Myocyte (in vitro differentiated cells): ENCODE measurements at regions not wholly inside any gene's neighbourhood (a gene's known extent, or its start where the extent isn't known, plus 50 kb on each side); places are given as distances from the start of the nearest gene placed in this dataset.
A peak's percentile ranks its signal among the peaks of the same experiment; 100 is the strongest.

Source experiments
- DNase-seq: peaks from one replicate; pipeline ENCODE4 v3.0.0-alpha.2; 2012; ENCODE audit warnings: low read depth

DNA sequence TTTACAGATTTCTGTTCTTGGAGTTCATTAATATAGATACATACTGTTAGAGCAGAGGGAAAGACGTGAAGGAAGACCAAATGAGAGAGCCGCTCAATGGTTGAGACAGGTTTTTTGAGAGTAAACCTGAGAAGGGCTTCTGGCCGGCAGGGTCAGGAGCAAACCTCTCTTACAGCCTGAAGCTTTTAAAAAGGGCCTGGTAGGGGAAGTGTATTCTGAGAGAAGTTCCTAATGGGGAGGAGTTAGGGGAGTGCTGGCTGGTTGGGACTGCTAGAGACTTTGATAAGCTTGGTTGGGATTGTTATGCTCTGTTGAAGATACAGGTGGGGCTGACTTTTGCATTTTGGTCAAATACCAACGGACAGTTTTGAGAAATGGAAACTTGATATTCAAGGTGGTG lies 186.8 kb upstream of the PABPC4L start:
- DNase-seq, result no peak

DNA sequence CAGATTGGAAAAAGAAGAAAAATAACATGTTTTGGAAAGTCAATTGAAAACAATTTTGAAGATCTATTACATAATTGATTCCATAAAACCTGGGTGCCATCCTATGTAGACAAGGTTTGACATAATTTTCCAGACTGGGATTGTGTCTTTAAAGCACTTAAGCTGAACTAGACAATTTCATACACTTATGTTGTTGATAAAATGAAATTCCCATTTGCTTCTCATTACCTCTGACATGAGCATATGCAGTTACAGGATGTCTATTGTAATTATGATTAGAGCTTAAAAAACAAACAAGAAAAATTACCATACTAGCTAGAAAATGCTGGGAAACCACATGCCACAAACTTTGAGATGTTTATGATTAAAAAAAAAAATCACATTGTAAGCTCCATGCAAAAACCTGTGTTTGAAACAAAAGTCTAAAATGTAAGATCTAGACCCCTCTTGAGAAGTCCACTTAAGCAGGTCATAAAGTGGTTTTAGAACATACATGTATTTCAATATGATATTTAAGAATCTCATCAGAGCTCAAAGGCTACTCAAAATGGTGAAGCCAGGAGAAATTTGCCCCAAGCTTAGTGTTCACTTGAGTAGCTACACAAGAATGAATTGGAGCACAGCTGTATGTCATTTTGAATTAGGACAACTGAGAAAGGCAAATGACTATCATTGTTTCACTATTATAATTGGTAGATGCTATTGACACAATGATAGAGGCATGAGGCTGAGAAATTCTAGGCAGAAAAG lies 181.1 kb upstream of the PABPC4L start:
- no peak for DNase-seq

DNA sequence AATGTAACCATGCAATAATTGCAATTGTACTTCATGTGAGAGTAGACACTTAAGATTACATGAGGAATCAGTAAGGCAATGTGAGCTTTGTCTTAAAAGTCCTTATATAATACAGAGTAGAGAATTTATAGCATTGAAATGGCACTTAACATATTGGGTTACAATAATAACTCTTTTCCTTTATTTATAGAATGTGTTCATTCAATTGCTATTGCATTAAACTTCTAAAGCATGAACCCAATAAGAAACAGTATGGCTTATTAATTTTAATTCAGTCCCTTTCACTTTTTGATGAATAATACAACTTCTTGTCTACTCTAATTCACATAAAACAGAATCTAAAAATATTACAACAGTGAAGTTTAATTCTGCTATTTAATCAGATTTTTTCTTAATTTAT lies 174.2 kb upstream of the PABPC4L start:
- no peak for DNase-seq

DNA sequence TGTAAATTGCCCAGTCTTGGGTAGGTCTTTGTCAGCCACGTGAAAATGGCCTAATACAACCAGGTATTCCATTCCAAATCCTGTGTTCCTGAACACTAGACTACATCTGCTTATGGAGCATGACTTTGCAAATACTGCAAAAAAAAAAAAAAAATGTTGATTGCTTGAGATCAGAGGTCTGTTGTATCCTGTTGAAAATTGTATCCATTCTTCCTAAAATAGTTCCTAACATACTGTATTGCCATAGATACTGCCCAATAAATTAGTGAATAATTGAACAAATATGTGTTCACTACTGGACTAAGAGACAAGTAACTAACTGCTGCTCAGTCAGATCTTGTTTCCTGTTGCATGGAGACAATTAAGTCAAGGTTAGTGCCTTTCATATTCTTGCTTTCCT lies 164.3 kb upstream of the PABPC4L start:
- no peak for DNase-seq

DNA sequence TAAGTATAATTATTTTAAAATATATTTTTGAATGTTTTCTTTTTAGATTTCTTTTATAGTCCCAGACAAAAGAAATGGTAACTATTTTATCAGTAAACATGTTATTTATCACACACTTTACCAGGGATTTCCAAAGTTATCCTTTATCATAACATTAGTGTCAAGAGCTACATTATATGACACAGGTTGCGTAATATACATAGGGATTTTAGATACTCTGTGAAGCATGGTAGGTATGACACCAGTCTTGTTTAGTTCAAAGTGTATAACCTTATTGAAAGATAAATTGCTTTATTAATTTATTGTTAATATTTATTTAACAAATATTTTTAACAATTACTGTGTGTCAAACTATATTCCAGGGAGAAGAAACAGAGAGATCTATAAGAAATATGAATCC lies 163.3 kb upstream of the PABPC4L start:
- DNase-seq, result no peak

DNA sequence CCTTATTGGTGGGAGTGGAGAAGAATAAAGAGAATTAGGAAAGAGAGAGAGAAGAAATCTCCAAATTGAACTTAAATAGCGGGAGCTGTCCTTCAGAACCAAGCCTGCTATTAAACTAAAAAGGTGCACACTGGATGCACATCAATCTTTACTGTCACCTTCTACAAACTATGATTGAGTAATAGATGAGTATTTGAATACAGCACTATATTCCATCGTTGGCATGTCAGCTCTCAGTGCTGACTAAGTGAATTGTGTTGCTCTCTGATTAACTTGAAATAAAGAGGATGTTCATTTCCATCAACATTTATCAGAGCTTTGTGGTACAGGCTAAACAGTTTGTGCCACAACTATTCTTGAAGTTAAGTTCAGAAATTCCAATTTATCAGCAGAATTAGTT lies 143.7 kb upstream of the PABPC4L start:
- DNase-seq, result no peak

DNA sequence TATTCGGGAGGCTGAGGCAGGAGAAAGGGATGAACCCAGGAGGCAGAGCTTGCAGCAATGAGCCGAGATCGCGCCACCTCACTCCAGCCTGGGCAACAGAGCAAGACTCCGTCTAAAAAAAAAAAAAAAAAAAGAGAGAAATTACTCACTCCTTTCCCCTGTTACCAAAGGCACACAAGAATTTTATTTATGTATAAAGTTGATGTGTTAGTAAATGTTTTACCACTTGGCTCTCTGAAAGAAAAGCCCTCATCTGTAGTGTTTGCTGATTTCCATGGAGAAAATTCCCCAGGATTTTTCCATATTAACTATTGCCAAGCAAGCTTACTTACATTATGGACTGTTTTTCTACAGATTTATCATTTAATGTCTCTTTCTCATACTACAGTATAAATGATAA lies 142.1 kb upstream of the PABPC4L start:
- no peak for DNase-seq

DNA sequence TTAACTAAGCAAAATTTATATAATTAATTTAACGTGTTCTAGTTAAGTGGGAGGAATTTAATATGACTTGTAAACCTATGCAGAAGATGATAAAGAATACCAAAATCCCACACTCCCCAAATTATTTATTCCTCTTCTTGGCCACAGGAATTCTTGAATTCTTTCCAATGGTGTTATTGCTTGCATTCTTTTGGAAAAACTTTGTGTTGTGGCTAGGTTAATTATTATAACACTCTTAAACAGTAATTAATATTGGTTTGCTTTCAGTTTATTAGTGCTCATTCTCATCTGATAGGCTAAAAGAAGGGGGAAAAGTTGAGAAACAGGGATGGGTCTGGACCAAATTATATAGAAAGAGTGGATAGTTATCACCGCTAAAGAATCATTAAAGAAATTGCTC lies 141.5 kb upstream of the PABPC4L start:
- DNase-seq, result no peak

DNA sequence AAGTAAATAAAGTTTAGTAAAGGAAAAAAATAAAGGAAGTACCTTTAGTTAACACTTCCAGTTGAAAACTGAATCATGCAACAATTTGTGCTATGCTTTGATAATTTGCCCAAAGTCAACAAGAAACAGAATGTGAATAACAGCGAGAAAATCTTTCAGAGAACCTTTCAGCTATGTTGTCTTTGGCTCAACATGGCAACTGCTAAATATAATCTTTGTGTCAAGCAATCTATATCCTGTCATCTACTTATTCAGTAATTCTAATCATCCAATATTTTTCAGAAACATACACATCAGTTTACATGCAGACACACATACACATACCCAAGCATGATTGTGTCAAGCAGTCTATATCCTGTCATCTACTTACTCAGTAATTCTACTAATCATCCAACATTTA lies 136.0 kb upstream of the PABPC4L start:
- no peak for DNase-seq

DNA sequence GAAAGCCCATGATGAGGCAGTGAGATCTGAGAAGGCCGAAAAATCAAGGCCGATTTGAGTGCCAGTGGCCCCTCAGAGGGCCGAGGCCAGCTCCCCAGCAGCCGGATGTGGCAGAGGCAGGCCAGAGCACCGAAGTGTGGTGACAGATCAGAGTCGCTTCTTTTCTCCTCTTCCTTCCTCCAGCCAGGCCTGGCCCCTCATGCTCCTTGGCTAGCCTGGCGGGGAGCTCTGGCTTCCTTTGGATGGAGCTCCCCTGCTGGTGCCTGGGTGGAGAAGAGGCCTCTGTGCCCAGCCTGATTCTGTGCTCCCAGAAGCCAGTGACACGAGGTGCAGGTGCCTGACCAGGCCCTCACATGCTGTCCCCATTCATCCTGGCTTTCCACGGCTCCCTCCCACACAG lies 127.2 kb upstream of the PABPC4L start:
- DNase-seq, result no peak

DNA sequence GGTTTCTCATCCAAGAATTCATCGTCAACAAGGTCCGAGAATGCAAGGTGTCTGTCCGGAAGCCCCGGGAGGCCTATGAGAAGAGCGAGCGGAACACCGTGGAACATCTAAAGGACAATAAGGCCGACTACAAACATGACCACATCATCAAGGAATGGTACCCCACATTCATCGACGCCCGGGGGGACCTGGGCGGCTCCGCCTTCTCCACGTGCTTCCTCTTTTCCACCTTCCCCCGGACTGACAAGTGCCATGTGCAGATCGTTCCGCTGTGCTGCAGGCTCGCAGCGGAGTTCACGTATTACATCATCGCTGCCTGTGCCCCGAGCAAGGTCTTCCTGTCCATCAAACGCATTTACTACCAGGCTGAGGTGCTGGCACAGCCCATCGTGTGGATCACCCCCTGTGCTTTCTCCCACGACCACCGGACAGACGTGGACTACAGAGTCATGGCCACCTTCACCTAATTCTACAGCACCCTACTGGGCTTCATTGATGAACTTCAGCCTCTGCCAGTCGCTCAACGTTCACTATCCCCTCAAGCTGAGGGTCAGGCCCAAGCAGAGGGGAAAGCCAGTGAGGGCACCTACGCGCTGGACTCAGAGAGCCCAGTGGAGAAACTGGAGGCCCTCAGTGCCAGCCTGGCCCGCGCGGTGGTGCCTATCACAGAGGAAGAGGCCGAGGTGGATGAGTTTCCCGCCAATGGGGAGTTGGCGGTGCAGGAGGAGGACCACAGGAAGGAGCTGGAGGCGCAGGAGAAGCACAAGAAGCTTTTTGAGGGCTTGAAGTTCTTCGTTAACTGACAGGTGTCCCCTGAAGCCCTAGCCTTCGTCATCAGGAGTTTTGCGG lies 125.9 kb upstream of the PABPC4L start:
- DNase-seq, result no peak

DNA sequence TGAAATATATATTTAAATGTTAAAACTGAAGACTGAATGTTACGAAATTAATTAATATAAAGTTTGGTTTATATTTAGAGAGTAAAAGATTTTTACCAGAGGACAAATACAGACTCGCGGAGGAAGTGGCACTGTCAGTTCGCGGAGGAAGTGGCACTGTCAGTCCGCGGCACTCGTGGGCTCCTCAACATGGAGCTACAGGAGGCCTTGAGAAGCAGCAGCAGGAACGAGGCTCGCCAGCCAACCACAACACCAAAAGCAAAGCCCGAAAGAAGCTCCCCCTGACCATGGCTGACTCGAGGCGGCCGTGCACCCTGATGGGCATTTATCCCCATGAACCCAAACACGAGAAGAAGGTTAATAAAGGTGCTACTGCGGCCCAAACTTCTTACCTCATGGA lies 125.3 kb upstream of the PABPC4L start:
- no peak for DNase-seq

DNA sequence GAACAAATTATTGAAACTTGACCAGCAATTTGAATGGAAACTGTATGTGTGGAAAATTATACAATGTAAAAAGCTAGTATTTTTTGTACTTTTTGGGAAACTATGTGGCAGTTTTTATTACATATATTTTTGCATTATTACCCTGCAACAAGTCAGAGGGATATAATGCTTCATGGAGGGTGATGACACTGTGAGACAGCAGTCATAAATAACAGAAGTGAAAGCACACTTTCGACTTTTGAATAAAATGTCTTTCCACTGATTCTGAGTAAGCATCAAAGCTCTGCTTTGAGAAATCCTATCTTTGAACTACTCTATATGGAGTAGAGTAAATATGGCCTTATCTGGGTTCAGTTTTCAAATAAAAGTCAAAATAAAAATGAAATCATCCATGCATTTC lies 122.6 kb upstream of the PABPC4L start:
- DNase-seq, result no peak

DNA sequence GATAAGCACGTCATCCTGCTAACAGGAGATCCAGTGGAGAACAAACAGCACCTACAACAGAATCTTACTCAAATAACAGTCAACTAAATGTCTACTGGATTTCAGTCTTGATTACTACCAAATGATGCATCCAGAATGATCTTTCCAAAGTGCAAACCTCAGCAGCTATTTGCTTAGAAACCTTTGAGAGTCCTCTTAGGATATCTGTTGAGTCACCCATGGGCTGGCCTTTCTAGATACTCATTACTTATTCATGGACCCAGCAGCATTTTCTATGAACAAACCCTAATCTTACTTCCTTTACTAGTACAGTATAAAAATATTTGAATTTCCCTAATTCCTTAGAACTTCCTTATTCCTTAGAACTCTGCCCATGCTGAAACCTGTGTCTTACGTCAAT lies 118.5 kb upstream of the PABPC4L start:
- no peak for DNase-seq

DNA sequence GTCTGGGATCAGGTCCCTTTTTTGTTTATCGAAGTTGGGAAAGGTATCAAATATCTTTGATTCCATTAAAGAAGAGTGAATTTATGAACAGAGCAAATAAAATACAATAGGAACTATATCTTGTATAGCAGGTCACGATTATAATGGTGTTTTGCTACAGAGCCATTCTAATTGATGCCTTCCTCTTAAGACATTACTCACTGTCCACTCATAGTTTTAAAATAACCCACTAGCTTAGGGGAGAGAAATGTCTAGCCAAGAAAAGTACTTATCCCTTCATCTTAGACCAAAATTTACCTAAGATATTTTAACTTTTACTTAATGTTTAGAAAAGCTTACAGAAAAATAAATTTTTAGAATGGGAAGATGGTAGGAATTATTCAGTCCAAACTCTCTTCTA lies 112.0 kb upstream of the PABPC4L start:
- DNase-seq, result peak; percentile 8

DNA sequence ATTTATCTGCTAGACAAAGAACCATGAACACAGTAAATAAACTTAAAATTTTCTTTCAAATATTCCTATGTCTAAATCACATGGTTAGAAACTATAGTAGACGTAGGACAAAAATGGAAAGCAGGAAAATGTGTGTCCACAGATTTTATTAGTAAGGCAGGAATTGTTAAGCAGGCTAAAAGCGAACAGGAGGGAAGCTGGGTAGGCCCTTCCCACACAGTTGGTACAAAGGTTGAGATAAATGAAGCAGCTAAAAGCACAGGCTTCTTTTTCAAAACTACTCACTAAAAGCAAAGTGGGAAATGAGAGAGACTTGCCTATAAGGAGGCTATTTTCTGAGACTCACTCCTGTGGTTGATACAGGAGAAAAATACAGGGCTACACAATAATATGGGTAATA lies 108.1 kb upstream of the PABPC4L start:
- DNase-seq, result no peak

DNA sequence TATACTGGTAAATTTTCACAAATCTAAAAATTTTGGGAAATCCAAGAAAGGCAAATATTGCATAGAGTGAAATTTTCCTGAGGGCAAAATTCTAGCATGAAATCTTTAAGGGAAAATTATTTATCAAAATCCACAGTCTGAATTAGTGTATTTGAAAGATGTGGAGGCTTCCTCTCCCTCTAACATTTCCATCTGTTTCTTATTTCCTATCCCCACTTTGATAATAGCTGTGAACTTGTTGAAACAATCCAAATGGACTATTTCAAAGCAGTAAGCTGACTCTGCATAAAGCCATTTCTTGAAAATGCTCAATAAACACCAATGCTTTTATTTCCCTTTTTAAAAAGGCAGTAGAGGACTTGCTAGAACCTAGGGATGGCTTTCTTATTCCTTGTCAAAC lies 107.3 kb upstream of the PABPC4L start:
- DNase-seq, result no peak

DNA sequence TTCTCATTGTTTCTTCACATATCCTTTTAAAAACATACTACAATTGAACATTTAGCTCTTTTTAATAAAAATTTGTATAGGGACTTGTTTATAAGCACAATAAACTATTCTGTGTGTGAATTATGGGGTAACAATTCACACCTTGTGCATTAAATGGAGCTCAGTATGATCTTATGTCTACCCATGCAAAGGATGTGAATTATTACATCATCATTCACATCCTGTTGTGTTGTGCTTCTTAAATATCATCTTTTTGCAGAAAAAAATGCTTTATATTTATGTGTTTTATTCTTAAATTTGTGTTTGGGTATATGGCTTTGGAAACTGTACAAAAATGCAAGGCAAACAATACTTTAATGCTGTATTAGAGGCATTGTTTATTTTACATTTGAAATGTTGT lies 96.7 kb upstream of the PABPC4L start:
- no peak for DNase-seq

DNA sequence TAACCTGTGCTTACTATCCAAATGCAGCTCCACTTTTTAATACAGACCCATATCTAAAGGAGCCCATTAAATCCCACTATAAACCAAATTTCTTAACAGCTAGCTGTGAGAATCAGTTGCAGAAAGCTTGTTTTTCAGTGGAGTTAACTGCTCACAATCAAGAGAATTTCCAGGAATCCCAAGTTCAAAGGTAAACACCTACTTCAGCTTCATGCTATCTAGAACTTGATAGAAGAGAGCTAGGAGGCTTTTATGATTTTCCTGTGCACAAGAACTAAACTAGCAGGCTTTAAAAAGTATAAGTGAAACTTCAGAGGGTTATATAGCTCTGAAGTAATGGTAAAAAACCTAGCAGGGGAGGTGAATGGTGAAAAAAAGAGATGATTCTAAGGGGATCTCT lies 96.2 kb upstream of the PABPC4L start:
- DNase-seq, result no peak

DNA sequence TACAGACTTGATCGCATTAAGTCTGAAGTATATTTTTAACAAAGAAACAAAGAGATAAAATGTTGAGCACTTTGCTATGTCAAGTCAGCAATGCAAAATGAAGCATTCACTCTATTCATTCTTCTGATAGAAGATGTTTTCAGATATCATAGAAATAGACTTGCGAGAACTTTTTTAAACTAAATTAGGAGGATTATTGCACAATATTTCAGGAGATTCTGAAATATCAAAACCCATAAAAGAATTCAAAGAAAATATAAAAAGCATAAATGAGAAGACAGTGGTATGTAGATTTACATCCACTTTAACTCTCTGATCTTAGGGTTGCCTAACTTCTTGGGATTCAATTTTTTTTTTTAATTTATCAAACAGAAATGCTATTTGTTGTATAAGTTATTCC lies 81.1 kb upstream of the PABPC4L start:
- no peak for DNase-seq

DNA sequence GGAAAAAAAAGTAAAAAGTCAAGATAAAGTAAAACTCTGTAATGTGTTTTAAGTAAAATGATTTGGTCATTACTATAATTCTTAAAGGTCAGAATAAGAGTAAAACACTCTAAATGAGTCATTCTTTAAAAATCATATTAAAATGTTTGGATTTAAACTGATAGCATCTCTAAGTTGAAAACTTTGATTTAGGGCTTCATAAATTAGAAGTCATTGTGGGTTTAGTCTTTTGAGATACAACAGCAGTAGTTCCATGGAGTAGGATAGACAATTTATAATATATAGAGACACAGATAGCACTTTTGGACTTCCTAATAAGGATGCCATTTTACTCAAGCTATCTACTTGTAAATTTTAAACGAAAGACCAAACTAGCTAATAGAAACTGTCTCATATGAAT lies 77.1 kb upstream of the PABPC4L start:
- no peak for DNase-seq

DNA sequence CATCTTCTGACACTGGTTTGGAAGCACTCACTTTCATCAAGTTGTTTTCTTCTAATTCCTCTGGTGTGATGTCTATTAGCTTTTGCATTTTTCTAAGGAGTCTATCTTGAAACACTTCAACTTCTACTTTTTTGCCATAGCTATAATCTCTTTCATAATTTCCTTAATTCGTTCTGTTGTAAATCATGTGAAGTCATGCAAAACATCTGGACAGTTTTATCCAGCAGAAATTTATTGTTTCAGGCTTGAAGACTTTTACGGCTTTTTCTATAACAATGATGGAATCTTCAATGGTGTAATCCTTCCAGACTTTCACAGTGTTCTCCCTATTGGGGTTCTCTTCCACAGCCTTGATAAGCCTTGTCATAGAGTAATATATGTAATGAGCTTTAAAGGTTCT lies 74.9 kb upstream of the PABPC4L start:
- no peak for DNase-seq

DNA sequence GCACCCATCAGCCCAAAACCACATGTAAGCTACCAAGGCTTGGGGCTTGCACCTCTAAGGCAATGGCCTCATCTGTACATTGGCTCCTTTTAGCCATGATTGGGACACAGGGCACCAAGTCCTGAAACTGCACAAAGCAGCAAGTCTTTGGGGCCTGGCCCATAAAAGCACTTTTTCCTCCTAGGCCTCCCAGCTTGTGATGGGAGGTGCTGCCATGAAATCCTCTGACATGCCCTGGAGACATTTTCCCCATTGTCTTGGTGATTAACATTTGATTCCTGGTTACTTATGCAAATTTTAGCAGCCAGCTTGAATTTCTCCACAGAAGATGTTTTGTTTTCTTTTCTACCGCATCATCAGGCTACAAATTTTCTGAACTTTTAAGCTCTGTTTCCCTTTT lies 58.5 kb upstream of the PABPC4L start:
- no peak for DNase-seq
